OCI-LY7 (cell line): ENCODE measurements at regions not wholly inside any gene's neighbourhood (a gene's known extent, or its start where the extent isn't known, plus 50 kb on each side); places are given as distances from the start of the nearest gene placed in this dataset.

Experiments used
- BruUV-seq: library from RNA; stranded (reverse); fragments of 400-500 nt; replicated peaks from 2 replicates; lab custom pipeline; 2021; lab: Mats Ljungman, UMichigan
- CTCF ChIA-PET: fragments of 300-600 bp; sonication (Branson Sonifier 250); formaldehyde crosslinking; loops from one replicate; lab custom pipeline; 2022; ENCODE audit warnings: antibody characterized with exemption; ENCODE audit not compliant: unreplicated experiment; lab: Charles Lee
- POLR2A ChIA-PET: fragments of 300-600 bp; sonication (Branson Sonifier 250); formaldehyde crosslinking; loops from one replicate; lab custom pipeline; 2022; ENCODE audit warnings: antibody characterized with exemption; lab: Charles Lee
- DNase-seq: peaks from one replicate; pipeline ENCODE4 v3.0.0-alpha.2; 2015; ENCODE audit warnings: low spot score
- H2AFZ ChIP-seq: fragments of 200-600 bp; sonication (generic), shearing (Covaris generic); 2 replicates; pipeline ENCODE4 v1.6.1; 2014; ENCODE audit warnings: mild to moderate bottlenecking, antibody characterized with exemption, low read length, moderate library complexity
- H3K27ac ChIP-seq: fragments of 200-600 bp; sonication (generic); 2 replicates; pipeline ENCODE4 v1.5.1; 2014; ENCODE audit warnings: mixed run types, low read depth, mild to moderate bottlenecking, moderate library complexity, low read length, inconsistent platforms; ENCODE audit not compliant: poor library complexity, severe bottlenecking
- H3K36me3 ChIP-seq: fragments of 200-600 bp; sonication (generic); 2 replicates; pipeline ENCODE4 v1.6.1; 2014; ENCODE audit warnings: mild to moderate bottlenecking, antibody characterized with exemption, low read length, moderate library complexity, mixed read lengths; ENCODE audit not compliant: insufficient read depth
- H3K4me1 ChIP-seq: fragments of 200-600 bp; sonication (generic); 2 replicates; pipeline ENCODE4 v1.5.1; 2014; ENCODE audit warnings: mild to moderate bottlenecking, low read length; ENCODE audit not compliant: insufficient read depth, poor library complexity, severe bottlenecking
- H3K4me2 ChIP-seq: fragments of 200-600 bp; sonication (generic); 2 replicates; pipeline ENCODE4 v1.6.1; 2014; ENCODE audit warnings: mild to moderate bottlenecking, low read length
- H3K4me3 ChIP-seq: fragments of 200-600 bp; sonication (generic); 2 replicates; pipeline ENCODE4 v1.5.1; 2014; ENCODE audit warnings: mild to moderate bottlenecking, low read depth, low read length; ENCODE audit not compliant: poor library complexity, severe bottlenecking
- H3K79me2 ChIP-seq: fragments of 200-600 bp; sonication (generic); 2 replicates; pipeline ENCODE4 v1.6.1; 2016; ENCODE audit warnings: low read depth, mild to moderate bottlenecking, low read length, moderate library complexity, mixed read lengths; ENCODE audit not compliant: insufficient read depth
- H3K9me2 ChIP-seq: fragments of 200-600 bp; sonication (generic); 2 replicates; pipeline ENCODE4 v1.6.1; 2016; ENCODE audit warnings: mild to moderate bottlenecking, low read length, mixed read lengths; ENCODE audit not compliant: insufficient read depth
- H3K9me3 ChIP-seq: fragments of 200-600 bp; sonication (generic); 2 replicates; pipeline ENCODE4 v1.6.1; 2014; ENCODE audit warnings: mild to moderate bottlenecking, mixed run types, low read length, mixed read lengths
- H4K20me1 ChIP-seq: fragments of 200-600 bp; sonication (generic); 2 replicates; pipeline ENCODE4 v1.6.1; 2014; ENCODE audit warnings: mild to moderate bottlenecking, antibody characterized with exemption, low read length, moderate library complexity, mixed read lengths; ENCODE audit not compliant: insufficient read depth
- CTCF ChIP-seq: fragments of 200-600 bp; sonication (generic); conservative IDR thresholded peaks from 2 replicates; pipeline ENCODE4 v1.5.1; 2014; ENCODE audit warnings: mild to moderate bottlenecking, antibody characterized with exemption, low read length, moderate library complexity, mixed read lengths
- EZH2phosphoT487 ChIP-seq: fragments of 200-600 bp; sonication (generic); IDR thresholded peaks from 2 replicates; pipeline ENCODE4 v1.6.1; 2018; ENCODE audit warnings: low read depth, borderline replicate concordance, mild to moderate bottlenecking, mixed run types, antibody characterized with exemption, low read length, moderate library complexity, mixed read lengths
- intact Hi-C: fragments of 100-400 bp; cut with micrococcal nuclease; formaldehyde crosslinking; loops from one replicate; pipeline ENCODE4 v1.10.0; 2022; ENCODE audit not compliant: unreplicated experiment

DNA sequence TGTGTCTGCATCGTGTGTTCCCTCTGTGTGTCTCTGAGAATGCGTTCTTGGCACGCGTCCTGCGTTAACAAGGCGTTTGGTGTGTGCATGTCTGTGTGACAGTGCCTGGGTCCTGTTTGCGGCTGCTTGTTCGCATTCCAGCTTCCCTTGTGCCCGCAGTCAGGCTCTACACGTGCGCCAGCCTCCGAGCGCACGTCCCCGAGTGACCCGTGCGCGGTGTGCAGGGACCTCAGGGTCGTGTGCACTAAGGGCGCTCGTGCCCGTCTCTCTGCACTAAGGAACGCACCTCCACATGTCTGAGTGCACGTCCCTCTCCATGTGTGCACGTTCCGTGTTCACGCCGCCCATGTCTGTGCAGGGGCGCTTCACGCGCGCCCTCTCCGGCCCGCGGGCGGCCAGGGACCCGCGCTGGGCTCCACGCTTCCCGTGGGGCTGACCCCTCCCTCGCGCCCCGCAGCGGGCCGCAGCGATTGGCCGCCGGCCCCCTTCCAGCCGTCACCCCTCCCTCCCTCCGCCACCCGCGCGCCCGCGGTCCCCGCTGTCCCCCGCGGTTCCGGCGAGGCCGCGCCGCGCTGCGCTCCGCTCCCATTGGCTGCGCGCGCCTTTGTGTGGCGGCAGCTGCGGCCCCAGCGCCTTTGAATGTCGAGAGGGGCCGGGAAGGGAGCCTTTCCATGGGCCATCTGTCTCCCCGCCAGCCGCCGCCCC, 229.4 kb downstream of the HAUS1 start:
- Histone ChIP-seq H3K36me3 (no peaks in the 10 kb centered on the region), H3K4me2 (no peak overlapping the region), H3K9me3 (no peaks in the 10 kb centered on the region), H4K20me1 (no peaks in the 10 kb centered on the region), H3K4me3 (no peak overlapping the region), H3K79me2 (no peaks in the 10 kb centered on the region), H2AFZ (no peak overlapping the region), H3K9me2 (no peaks in the 10 kb centered on the region), H3K27ac (no peak overlapping the region), H3K4me1 (no peaks in the 10 kb centered on the region)
- CTCF ChIA-PET, result no interaction called here
- DNase-seq, result no peak
- intact Hi-C loops, result no loop called here
- no TSS peak for BruUV-seq
- POLR2A ChIA-PET, result no interaction called here
- TF ChIP-seq EZH2phosphoT487 (no peak), CTCF (no peak)

- ChIA-PET CTCF (interaction anchor here (0.6 kb wide), 1 partner anchor 37 kb away, joined by 3 read pairs; no protein-coding TSS in a partner anchor), POLR2A (no interaction called here)
- Histone ChIP-seq H2AFZ (no peak overlapping the region), H3K36me3 (no peaks in the 10 kb centered on the region), H4K20me1 (no peaks in the 10 kb centered on the region), H3K27ac (no peak overlapping the region), H3K4me3 (no peak overlapping the region), H3K9me3 (no peaks in the 10 kb centered on the region), H3K79me2 (no peaks in the 10 kb centered on the region), H3K4me2 (no peak overlapping the region), H3K4me1 (no peaks in the 10 kb centered on the region), H3K9me2 (no peaks in the 10 kb centered on the region)
- intact Hi-C loops, result no loop called here
- DNase-seq, result no peak
- TF ChIP-seq CTCF (no peak), EZH2phosphoT487 (no peak)
- no TSS peak for BruUV-seq
Measured at GRCh38 chr18:46334868-46335281, 230.7 kb downstream of the HAUS1 start.

- no peak overlapping the region for H3K4me2 ChIP-seq
- no peak for DNase-seq
- no TSS peak for BruUV-seq
- intact Hi-C loops, result no loop called here
- POLR2A ChIA-PET, result no interaction called here
- TF ChIP-seq CTCF, result no peak
- no peak for TF ChIP-seq EZH2phosphoT487
- no peaks in the 10 kb centered on the region for H4K20me1 ChIP-seq
- no peak overlapping the region for H2AFZ ChIP-seq
- H3K4me1 ChIP-seq, result no peaks in the 10 kb centered on the region
- no peak overlapping the region for H3K4me3 ChIP-seq
- H3K9me2 ChIP-seq, result no peaks in the 10 kb centered on the region
- no peaks in the 10 kb centered on the region for H3K79me2 ChIP-seq
- H3K9me3 ChIP-seq, result no peaks in the 10 kb centered on the region
- H3K27ac ChIP-seq, result no peak overlapping the region
- CTCF ChIA-PET, result interaction anchor here (0.6 kb wide), 1 partner anchor 38 kb away, joined by 3 read pairs; no protein-coding TSS in a partner anchor
- H3K36me3 ChIP-seq, result no peaks in the 10 kb centered on the region
Measured at GRCh38 chr18:46335534-46336101, 231.4 kb downstream of the HAUS1 start.
